Activated T-helper 17 cell treated with anti-CD3 and anti-CD28 coated beads, Interleukin-2, amount 50 U/mL, for 72 hours (primary cell): ENCODE measurements at regions not wholly inside any gene's neighbourhood (a gene's known extent, or its start where the extent isn't known, plus 50 kb on each side); places are given as distances from the start of the nearest gene placed in this dataset.

ENCODE experiments used
- ATAC-seq: fragments of 150-1000 bp; cut with Tn5 transposase; replicated peaks from 2 replicates; pipeline ENCODE4 v1.10.0; 2021; ENCODE audit warnings: mild to moderate bottlenecking, moderate library complexity
- H3K27ac Mint-ChIP-seq: one replicate; pipeline ENCODE4 v1.8.0; 2022; ENCODE audit warnings: mixed read lengths
- H3K27me3 Mint-ChIP-seq: one replicate; pipeline ENCODE4 v1.8.0; 2022; ENCODE audit warnings: mixed read lengths
- H3K36me3 Mint-ChIP-seq: one replicate; pipeline ENCODE4 v1.8.0; 2022; ENCODE audit warnings: low read depth, mild to moderate bottlenecking, mixed read lengths
- H3K4me1 Mint-ChIP-seq: one replicate; pipeline ENCODE4 v1.8.0; 2022; ENCODE audit warnings: mixed read lengths
- H3K4me3 Mint-ChIP-seq: one replicate; pipeline ENCODE4 v1.8.0; 2022; ENCODE audit warnings: mild to moderate bottlenecking, mixed read lengths
- H3K9me3 Mint-ChIP-seq: one replicate; pipeline ENCODE4 v1.8.0; 2022; ENCODE audit warnings: mixed read lengths

GRCh38 chr1:190540366-190540765 is 62.7 kb upstream of the BRINP3 start:
- Mint-ChIP-seq H3K27ac (no peak overlapping the region), H3K9me3 (peaks cover 9% of the 10 kb centered on the region), H3K4me1 (no peaks in the 10 kb centered on the region), H3K27me3 (no peaks in the 10 kb centered on the region), H3K4me3 (no peak overlapping the region), H3K36me3 (no peaks in the 10 kb centered on the region)
- ATAC-seq = no peak

DNA sequence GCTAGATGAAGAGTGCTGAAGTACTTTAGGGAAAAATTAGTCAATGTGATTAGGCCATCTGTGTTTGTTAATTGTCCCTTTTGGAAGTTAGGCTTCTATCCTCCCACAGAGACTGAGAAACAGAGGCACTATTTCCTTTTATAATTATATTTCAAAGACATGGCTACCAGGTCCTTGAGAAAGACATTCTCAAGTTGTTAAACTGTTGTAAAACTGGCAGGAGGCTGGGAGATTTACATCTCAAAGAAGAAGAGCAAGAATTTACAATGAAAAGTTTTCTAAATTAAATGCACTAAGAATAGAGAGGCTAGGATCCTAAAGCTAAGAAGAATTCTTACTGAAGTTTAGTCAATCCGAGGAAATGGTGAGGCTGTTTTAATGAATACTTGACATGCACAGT is 74.0 kb upstream of the BRINP3 start:
- no peaks in the 10 kb centered on the region for H3K9me3 Mint-ChIP-seq
- H3K27ac Mint-ChIP-seq = no peak overlapping the region
- no peaks in the 10 kb centered on the region for H3K4me1 Mint-ChIP-seq
- H3K36me3 Mint-ChIP-seq = no peaks in the 10 kb centered on the region
- ATAC-seq = no peak
- H3K4me3 Mint-ChIP-seq = no peak overlapping the region
- no peaks in the 10 kb centered on the region for H3K27me3 Mint-ChIP-seq

- H3K9me3 Mint-ChIP-seq = peaks cover 4% of the 10 kb centered on the region
- no peak overlapping the region for H3K4me3 Mint-ChIP-seq
- H3K27ac Mint-ChIP-seq = no peak overlapping the region
- no peaks in the 10 kb centered on the region for H3K27me3 Mint-ChIP-seq
- H3K4me1 Mint-ChIP-seq = no peaks in the 10 kb centered on the region
- no peaks in the 10 kb centered on the region for H3K36me3 Mint-ChIP-seq
- ATAC-seq = no peak
Observed at GRCh38 chr1:190560161-190560681, 82.6 kb upstream of the BRINP3 start.

GRCh38 chr1:190563230-190563629 is 85.6 kb upstream of the BRINP3 start:
- no peaks in the 10 kb centered on the region for H3K27me3 Mint-ChIP-seq
- ATAC-seq = no peak
- peaks cover 4% of the 10 kb centered on the region for H3K9me3 Mint-ChIP-seq
- H3K27ac Mint-ChIP-seq = no peak overlapping the region
- no peaks in the 10 kb centered on the region for H3K4me1 Mint-ChIP-seq
- H3K36me3 Mint-ChIP-seq = no peaks in the 10 kb centered on the region
- H3K4me3 Mint-ChIP-seq = no peak overlapping the region

DNA sequence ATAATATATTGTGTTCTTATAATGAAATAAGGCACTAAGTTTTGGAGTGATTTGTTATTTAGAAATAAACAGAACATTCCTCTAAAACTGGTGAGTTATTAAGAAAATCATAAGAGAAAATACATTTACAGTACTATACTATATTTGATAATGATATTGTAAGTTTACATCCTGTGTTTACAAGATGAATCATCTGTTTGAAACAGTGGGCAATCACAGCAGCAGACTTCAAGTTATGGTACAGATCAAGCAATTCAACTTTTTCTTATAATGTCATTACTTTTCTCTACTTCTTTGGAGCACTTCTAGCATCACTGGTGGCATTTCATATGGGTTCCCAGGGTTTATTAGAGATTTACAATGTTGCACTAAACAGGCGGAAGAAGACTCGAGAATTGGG is 86.5 kb upstream of the BRINP3 start:
- Mint-ChIP-seq H3K4me3 (no peak overlapping the region), H3K27me3 (no peaks in the 10 kb centered on the region), H3K27ac (no peak overlapping the region), H3K9me3 (peaks cover 4% of the 10 kb centered on the region), H3K36me3 (no peaks in the 10 kb centered on the region), H3K4me1 (no peaks in the 10 kb centered on the region)
- no peak for ATAC-seq

- no peak for ATAC-seq
- no peak overlapping the region for H3K4me3 Mint-ChIP-seq
- no peak overlapping the region for H3K27ac Mint-ChIP-seq
- no peaks in the 10 kb centered on the region for H3K36me3 Mint-ChIP-seq
- H3K9me3 Mint-ChIP-seq = peaks cover 23% of the 10 kb centered on the region
- no peaks in the 10 kb centered on the region for H3K4me1 Mint-ChIP-seq
- no peaks in the 10 kb centered on the region for H3K27me3 Mint-ChIP-seq
Observed at GRCh38 chr1:190578017-190578416, 100.4 kb upstream of the BRINP3 start.

DNA sequence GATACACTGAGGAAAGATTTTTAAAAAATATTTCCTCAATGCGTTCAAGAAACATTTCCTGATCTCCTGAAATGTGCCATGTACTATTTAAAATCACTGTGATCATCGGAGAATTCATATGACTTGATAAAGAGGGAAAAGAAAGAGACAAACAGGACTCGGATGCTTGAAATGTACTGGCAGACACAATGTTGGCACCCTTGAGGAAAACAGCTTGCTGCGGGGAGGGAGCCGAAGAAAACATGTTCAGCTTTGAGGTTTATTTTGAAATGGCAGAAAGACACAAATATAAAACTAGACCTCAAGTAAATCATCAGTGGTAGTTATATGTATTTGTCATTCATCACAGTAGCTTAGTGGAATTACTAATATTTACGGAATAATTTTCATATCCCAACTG is 100.9 kb upstream of the BRINP3 start:
- Mint-ChIP-seq H3K4me3 (no peak overlapping the region), H3K27ac (no peak overlapping the region), H3K36me3 (no peaks in the 10 kb centered on the region), H3K4me1 (no peaks in the 10 kb centered on the region), H3K9me3 (peaks cover 23% of the 10 kb centered on the region), H3K27me3 (no peaks in the 10 kb centered on the region)
- no peak for ATAC-seq

- Mint-ChIP-seq H3K9me3 (peaks cover 22% of the 10 kb centered on the region), H3K27me3 (no peaks in the 10 kb centered on the region), H3K4me3 (no peak overlapping the region), H3K36me3 (no peaks in the 10 kb centered on the region), H3K4me1 (no peaks in the 10 kb centered on the region), H3K27ac (no peak overlapping the region)
- ATAC-seq = no peak
Observed at GRCh38 chr1:190579552-190580193, 102.0 kb upstream of the BRINP3 start.

- no peak for ATAC-seq
- H3K4me3 Mint-ChIP-seq = no peak overlapping the region
- H3K36me3 Mint-ChIP-seq = no peaks in the 10 kb centered on the region
- no peaks in the 10 kb centered on the region for H3K27me3 Mint-ChIP-seq
- no peak overlapping the region for H3K27ac Mint-ChIP-seq
- H3K4me1 Mint-ChIP-seq = no peaks in the 10 kb centered on the region
- H3K9me3 Mint-ChIP-seq = peaks cover 13% of the 10 kb centered on the region
Observed at GRCh38 chr1:190583862-190584261, 106.2 kb upstream of the BRINP3 start.

DNA sequence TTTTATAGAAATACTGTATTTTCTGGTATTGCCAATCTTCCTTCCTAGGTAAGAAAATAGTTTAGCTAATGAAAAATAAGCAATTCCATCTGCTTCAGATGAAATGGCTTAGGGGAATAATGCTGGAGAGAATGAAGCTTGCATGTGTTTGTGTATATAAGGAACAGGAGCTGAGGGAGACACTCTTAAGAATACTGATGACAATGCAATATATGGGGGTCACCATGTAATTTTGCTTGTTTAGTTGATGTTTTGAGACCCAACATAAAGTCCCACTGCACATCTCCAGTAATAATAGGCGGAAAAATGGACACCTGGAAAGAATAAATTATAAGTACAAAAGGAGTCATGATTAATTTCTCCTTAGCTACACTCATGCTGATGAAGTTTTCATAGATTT is 110.8 kb upstream of the BRINP3 start:
- H3K27ac Mint-ChIP-seq = no peak overlapping the region

DNA sequence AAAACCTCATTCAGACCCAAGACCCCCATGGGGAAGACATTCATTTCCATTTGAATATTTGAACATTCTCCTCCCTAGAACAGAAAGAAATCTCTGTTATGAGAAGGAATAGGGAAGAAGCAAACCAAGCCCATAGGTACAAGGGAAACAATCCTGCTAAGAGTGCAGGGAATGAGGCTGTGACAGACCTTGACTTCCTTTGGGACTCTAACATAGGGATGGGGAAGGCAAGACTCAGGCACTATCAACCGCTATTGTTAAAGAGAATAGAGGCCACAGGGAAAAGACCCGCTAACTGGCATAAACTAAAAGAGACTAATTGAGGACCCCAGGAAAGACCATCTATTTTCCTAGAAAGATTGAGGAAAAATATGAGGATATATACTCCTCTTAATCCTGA is 117.8 kb upstream of the BRINP3 start:
- Mint-ChIP-seq H3K27me3 (no peaks in the 10 kb centered on the region), H3K36me3 (no peaks in the 10 kb centered on the region), H3K27ac (no peak overlapping the region), H3K9me3 (peaks cover 19% of the 10 kb centered on the region), H3K4me3 (no peak overlapping the region), H3K4me1 (no peaks in the 10 kb centered on the region)
- ATAC-seq = no peak

More for the DNA sequence above, 110.8 kb upstream of the BRINP3 start:
- Mint-ChIP-seq H3K27me3 (no peaks in the 10 kb centered on the region), H3K9me3 (peaks cover 22% of the 10 kb centered on the region), H3K36me3 (no peaks in the 10 kb centered on the region), H3K4me3 (no peak overlapping the region), H3K4me1 (no peaks in the 10 kb centered on the region)
- ATAC-seq = no peak

- no peaks in the 10 kb centered on the region for H3K4me1 Mint-ChIP-seq
- ATAC-seq = no peak
- no peak overlapping the region for H3K27ac Mint-ChIP-seq
- H3K27me3 Mint-ChIP-seq = no peaks in the 10 kb centered on the region
- no peak overlapping the region for H3K4me3 Mint-ChIP-seq
- no peaks in the 10 kb centered on the region for H3K36me3 Mint-ChIP-seq
- H3K9me3 Mint-ChIP-seq = peaks cover 15% of the 10 kb centered on the region
Observed at GRCh38 chr1:190597294-190597693, 119.6 kb upstream of the BRINP3 start.

- peaks cover 13% of the 10 kb centered on the region for H3K9me3 Mint-ChIP-seq
- no peaks in the 10 kb centered on the region for H3K4me1 Mint-ChIP-seq
- H3K36me3 Mint-ChIP-seq = no peaks in the 10 kb centered on the region
- no peak overlapping the region for H3K27ac Mint-ChIP-seq
- no peak for ATAC-seq
- H3K4me3 Mint-ChIP-seq = no peak overlapping the region
- H3K27me3 Mint-ChIP-seq = no peaks in the 10 kb centered on the region
Observed at GRCh38 chr1:190599670-190600069, 122.0 kb upstream of the BRINP3 start.

DNA sequence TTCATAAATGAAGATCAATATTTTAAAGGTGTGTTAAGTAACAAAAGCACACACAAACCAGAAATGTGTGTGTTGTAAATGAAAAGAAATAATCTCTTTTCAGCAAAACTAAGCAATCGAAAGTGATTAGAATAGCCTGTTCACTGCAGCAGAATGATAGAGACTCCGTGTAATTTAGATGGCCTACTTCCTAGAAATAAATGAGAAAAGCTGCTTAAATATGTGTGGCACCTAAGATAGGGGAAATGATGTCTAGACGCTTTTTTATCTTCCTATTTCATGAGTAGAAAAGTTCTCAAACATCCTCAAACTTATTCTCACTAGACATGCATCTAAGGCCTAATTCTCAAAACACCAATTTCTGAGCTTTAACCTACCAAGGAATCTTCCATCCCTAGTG is 124.7 kb upstream of the BRINP3 start:
- peaks cover 16% of the 10 kb centered on the region for H3K9me3 Mint-ChIP-seq
- no peak for ATAC-seq
- no peak overlapping the region for H3K27ac Mint-ChIP-seq
- H3K36me3 Mint-ChIP-seq = no peaks in the 10 kb centered on the region
- H3K4me3 Mint-ChIP-seq = no peak overlapping the region
- no peaks in the 10 kb centered on the region for H3K27me3 Mint-ChIP-seq
- H3K4me1 Mint-ChIP-seq = no peaks in the 10 kb centered on the region

DNA sequence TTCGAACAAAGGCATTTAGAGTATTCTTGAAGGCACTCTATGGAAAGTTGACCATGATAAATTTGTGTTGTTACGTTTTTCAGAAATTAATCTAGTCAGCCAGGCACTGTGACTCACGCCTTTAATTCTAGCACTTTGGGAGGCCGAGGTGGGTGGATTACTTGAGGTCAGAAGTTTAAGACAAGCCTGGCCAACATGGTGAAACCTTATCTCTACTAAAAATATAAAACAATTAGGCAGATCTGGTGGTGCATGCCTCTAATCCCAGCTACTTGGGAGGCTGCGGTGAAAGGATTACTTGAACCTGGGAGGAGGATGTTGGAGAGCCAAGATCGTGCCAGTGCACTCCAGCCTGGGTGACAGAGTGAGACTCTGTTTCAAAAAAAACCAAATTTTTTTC is 130.6 kb upstream of the BRINP3 start:
- no peak for ATAC-seq
- H3K9me3 Mint-ChIP-seq = peaks cover 7% of the 10 kb centered on the region
- H3K36me3 Mint-ChIP-seq = no peaks in the 10 kb centered on the region
- no peak overlapping the region for H3K4me3 Mint-ChIP-seq
- no peaks in the 10 kb centered on the region for H3K4me1 Mint-ChIP-seq
- H3K27ac Mint-ChIP-seq = no peak overlapping the region
- no peaks in the 10 kb centered on the region for H3K27me3 Mint-ChIP-seq

GRCh38 chr1:190615818-190616217 is 138.2 kb upstream of the BRINP3 start:
- no peak for ATAC-seq

More at GRCh38 chr1:190615818-190616217, 138.2 kb upstream of the BRINP3 start:
- Mint-ChIP-seq H3K36me3 (no peaks in the 10 kb centered on the region), H3K27me3 (no peaks in the 10 kb centered on the region), H3K4me1 (no peaks in the 10 kb centered on the region), H3K27ac (no peak overlapping the region), H3K9me3 (peaks cover 7% of the 10 kb centered on the region), H3K4me3 (no peak overlapping the region)
